ENCODE measurements at regions not wholly inside any gene's neighbourhood (a gene's known extent, or its start where the extent isn't known, plus 50 kb on each side); places are given as distances from the start of the nearest gene placed in this dataset.
"Not testable (repeated sequence)": the region's sequence is repeated elsewhere in the genome, so short reads cannot be mapped to it uniquely, and the experiment has no call there.

GRCh38 chr1:149636286-149637122 lies 52.9 kb downstream of the PPIAL4C start:
- not testable (repeated sequence) for TF ChIP-seq CTCF (conservative IDR thresholded peaks at IDR 0.05; ENCODE audit: low read length); EZH2phosphoT487 (IDR thresholded peaks at IDR 0.05; ENCODE audit: borderline replicate concordance)

Data from Loucy (cell line).